ENCODE measurements at regions not wholly inside any gene's neighbourhood (a gene's known extent, or its start where the extent isn't known, plus 50 kb on each side); places are given as distances from the start of the nearest gene placed in this dataset.

- DNase-seq (ENCODE audit: low spot score): no peak
- no peak for TF ChIP-seq CTCF (IDR thresholded peaks at IDR 0.05; ENCODE audit: borderline replicate concordance, control extremely low read depth, extremely low read depth, insufficient read depth, missing control alignments)
- in situ Hi-C loops (cut with MboI; ENCODE audit: low sequenced_read_pairs, unreplicated experiment): no loop called here
Measured at GRCh38 chr18:73007915-73008308, 140.1 kb upstream of the NETO1 start.

- DNase-seq (ENCODE audit: low spot score): peak; percentile 14
- no peak for TF ChIP-seq CTCF (IDR thresholded peaks at IDR 0.05; ENCODE audit: borderline replicate concordance, control extremely low read depth, extremely low read depth, insufficient read depth, missing control alignments)
- in situ Hi-C loops (cut with MboI; ENCODE audit: low sequenced_read_pairs, unreplicated experiment): no loop called here
Measured at GRCh38 chr18:73007195-73007914, 139.6 kb upstream of the NETO1 start.

GRCh38 chr18:73006331-73006730 is 138.5 kb upstream of the NETO1 start:
- no peak for TF ChIP-seq CTCF (IDR thresholded peaks at IDR 0.05; ENCODE audit: borderline replicate concordance, control extremely low read depth, extremely low read depth, insufficient read depth, missing control alignments)
- no peak for DNase-seq (ENCODE audit: low spot score)
- in situ Hi-C loops (cut with MboI; ENCODE audit: low sequenced_read_pairs, unreplicated experiment): no loop called here

- no peak for DNase-seq (ENCODE audit: low spot score)
- in situ Hi-C loops (cut with MboI; ENCODE audit: low sequenced_read_pairs, unreplicated experiment): no loop called here
- no peak for TF ChIP-seq CTCF (IDR thresholded peaks at IDR 0.05; ENCODE audit: borderline replicate concordance, control extremely low read depth, extremely low read depth, insufficient read depth, missing control alignments)
Measured at GRCh38 chr18:73004260-73004659, 136.5 kb upstream of the NETO1 start.

GRCh38 chr18:72999971-73000607 is 132.3 kb upstream of the NETO1 start:
- in situ Hi-C loops (cut with MboI; ENCODE audit: low sequenced_read_pairs, unreplicated experiment): no loop called here
- no peak for DNase-seq (ENCODE audit: low spot score)
- no peak for TF ChIP-seq CTCF (IDR thresholded peaks at IDR 0.05; ENCODE audit: borderline replicate concordance, control extremely low read depth, extremely low read depth, insufficient read depth, missing control alignments)

GRCh38 chr18:72995558-72995957 is 127.8 kb upstream of the NETO1 start:
- in situ Hi-C loops (cut with MboI; ENCODE audit: low sequenced_read_pairs, unreplicated experiment): no loop called here
- no peak for DNase-seq (ENCODE audit: low spot score)
- no peak for TF ChIP-seq CTCF (IDR thresholded peaks at IDR 0.05; ENCODE audit: borderline replicate concordance, control extremely low read depth, extremely low read depth, insufficient read depth, missing control alignments)

All from GM13976 (cell line).